NCI-H82 treated with DMSO at 0.1 percent for 48 hours (cell line): ENCODE measurements at regions not wholly inside any gene's neighbourhood (a gene's known extent, or its start where the extent isn't known, plus 50 kb on each side); places are given as distances from the start of the nearest gene placed in this dataset.

Experiments used
- DNase-seq: peaks from one replicate; lab custom pipeline; 2025; ENCODE audit not compliant: unreplicated experiment; lab: John Stamatoyannopoulos, UW

GRCh38 chr2:128490321-128490720 lies 171.7 kb upstream of the HS6ST1 start:
- no peak for DNase-seq

GRCh38 chr2:128490881-128491691 lies 172.4 kb upstream of the HS6ST1 start:
- DNase-seq, result no peak

GRCh38 chr2:128491692-128492244 lies 173.1 kb upstream of the HS6ST1 start:
- DNase-seq, result no peak

GRCh38 chr2:128492966-128493811 lies 174.5 kb upstream of the HS6ST1 start:
- DNase-seq, result no peak

- no peak for DNase-seq
Measured at GRCh38 chr2:128493880-128494279, 175.2 kb upstream of the HS6ST1 start.

- DNase-seq, result no peak
Measured at GRCh38 chr2:128494307-128494639, 175.6 kb upstream of the HS6ST1 start.

- no peak for DNase-seq
Measured at GRCh38 chr2:128494640-128495321, 176.1 kb upstream of the HS6ST1 start.

- no peak for DNase-seq
Measured at GRCh38 chr2:128495996-128496547, 177.4 kb upstream of the HS6ST1 start.

- DNase-seq, result no peak
Measured at GRCh38 chr2:128496700-128497099, 178.0 kb upstream of the HS6ST1 start.

- DNase-seq, result no peak
Measured at GRCh38 chr2:128497461-128497860, 178.8 kb upstream of the HS6ST1 start.

- no peak for DNase-seq
Measured at GRCh38 chr2:128498086-128498485, 179.4 kb upstream of the HS6ST1 start.

GRCh38 chr2:128498589-128498988 lies 179.9 kb upstream of the HS6ST1 start:
- DNase-seq, result no peak

GRCh38 chr2:128499367-128500137 lies 180.9 kb upstream of the HS6ST1 start:
- DNase-seq, result no peak

GRCh38 chr2:128500138-128500800 lies 181.6 kb upstream of the HS6ST1 start:
- no peak for DNase-seq

GRCh38 chr2:128501006-128501690 lies 182.5 kb upstream of the HS6ST1 start:
- DNase-seq, result no peak

GRCh38 chr2:128501700-128502099 lies 183.0 kb upstream of the HS6ST1 start:
- no peak for DNase-seq

- DNase-seq, result no peak
Measured at GRCh38 chr2:128502200-128502599, 183.5 kb upstream of the HS6ST1 start.

GRCh38 chr2:128502638-128503246 lies 184.1 kb upstream of the HS6ST1 start:
- DNase-seq, result no peak
